ENCODE measurements at regions not wholly inside any gene's neighbourhood (a gene's known extent, or its start where the extent isn't known, plus 50 kb on each side); places are given as distances from the start of the nearest gene placed in this dataset.
A peak's percentile ranks its signal among the peaks of the same experiment; 100 is the strongest.

- TF ChIP-seq CTCF (IDR thresholded peaks at IDR 0.05): no peak
- Histone ChIP-seq H3K4me1 (peaks cover 0 to 11% of the 10 kb centered on the region in 2 donors), H3K4me3 (no peak overlapping the region), H3K27me3 (no peaks in the 10 kb centered on the region), H3K36me3 (no peaks in the 10 kb centered on the region), H3K27ac (no peak overlapping the region), H3K9me3 (no peaks in the 10 kb centered on the region)
- DNase-seq (ENCODE audit: low spot score in 2 of 2): peak; percentile 2 to 47
- intact Hi-C loops (cut with DNase I): no loop called here
Observed at GRCh38 chr22:46030231-46030880, 53.4 kb upstream of the WNT7B start.

GRCh38 chr22:46031066-46031465 is 54.1 kb upstream of the WNT7B start:
- no peak for TF ChIP-seq CTCF (IDR thresholded peaks at IDR 0.05)
- Histone ChIP-seq H3K4me1 (peaks cover 0 to 11% of the 10 kb centered on the region in 2 donors), H3K9me3 (no peaks in the 10 kb centered on the region), H3K27me3 (no peaks in the 10 kb centered on the region), H3K27ac (no peak overlapping the region), H3K36me3 (no peaks in the 10 kb centered on the region), H3K4me3 (no peak overlapping the region)
- intact Hi-C loops (cut with DNase I): no loop called here
- DNase-seq (ENCODE audit: low spot score in 2 of 2): peak; percentile 8 to 35

- DNase-seq (ENCODE audit: low spot score in 2 of 2): peak in 1 of 2 donors; percentile 1
- Histone ChIP-seq H3K9me3 (no peaks in the 10 kb centered on the region), H3K36me3 (no peaks in the 10 kb centered on the region), H3K4me3 (no peak overlapping the region), H3K4me1 (peaks cover 5 to 12% of the 10 kb centered on the region in 2 donors), H3K27ac (no peak overlapping the region), H3K27me3 (no peaks in the 10 kb centered on the region)
- no peak for TF ChIP-seq CTCF (IDR thresholded peaks at IDR 0.05)
- intact Hi-C loops (cut with DNase I): no loop called here
Observed at GRCh38 chr22:46031557-46031956, 54.6 kb upstream of the WNT7B start.

- no peak overlapping the region for H3K27ac ChIP-seq
Observed at GRCh38 chr22:46031965-46032851, 55.2 kb upstream of the WNT7B start.

More at GRCh38 chr22:46031965-46032851, 55.2 kb upstream of the WNT7B start:
- Histone ChIP-seq H3K27me3 (no peaks in the 10 kb centered on the region), H3K4me3 (no peak overlapping the region), H3K36me3 (no peaks in the 10 kb centered on the region), H3K4me1 (peaks cover 6 to 11% of the 10 kb centered on the region in 2 donors), H3K9me3 (no peaks in the 10 kb centered on the region)
- DNase-seq (ENCODE audit: low spot score in 2 of 2): peak; percentile 6 to 62
- no peak for TF ChIP-seq CTCF (IDR thresholded peaks at IDR 0.05)
- intact Hi-C loops (cut with DNase I): no loop called here

All from ascending aorta (tissue), 2 donors.